SK-N-SH treated with all-trans-retinoic acid at 6 μM for 48 hours (cell line): ENCODE measurements at regions not wholly inside any gene's neighbourhood (a gene's known extent, or its start where the extent isn't known, plus 50 kb on each side); places are given as distances from the start of the nearest gene placed in this dataset.
"Not testable (repeated sequence)": the region's sequence is repeated elsewhere in the genome, so short reads cannot be mapped to it uniquely, and the experiment has no call there.

Experiments used
- ESRRG ChIP-seq: fragments of 250-450 bp; sonication (Bioruptor Pico); IDR thresholded peaks from 2 replicates; pipeline ENCODE4 v1.6.1; 2021; ENCODE audit warnings: mild to moderate bottlenecking
- GLIS3 ChIP-seq: fragments of 250-450 bp; sonication (Bioruptor Pico); IDR thresholded peaks from 2 replicates; pipeline ENCODE4 v1.5.0; 2020; ENCODE audit warnings: mild to moderate bottlenecking, moderate library complexity
- ZFP3 ChIP-seq: fragments of 250-450 bp; sonication (Bioruptor Pico); IDR thresholded peaks from 2 replicates; pipeline ENCODE4 v1.5.0; 2020; ENCODE audit warnings: mild to moderate bottlenecking, moderate library complexity
- ZFP30 ChIP-seq: fragments of 450-650 bp; formaldehyde crosslinking; IDR thresholded peaks from 2 replicates; pipeline ENCODE4 v1.5.0; 2022; ENCODE audit warnings: mild to moderate bottlenecking, moderate library complexity
- ZNF565 ChIP-seq: fragments of 450-650 bp; formaldehyde crosslinking; conservative IDR thresholded peaks from 2 replicates; pipeline ENCODE4 v1.5.0; 2020; ENCODE audit warnings: low read depth, mild to moderate bottlenecking, moderate library complexity

GRCh38 chr1:234800563-234800962, 190.6 kb upstream of the IRF2BP2 start:
- not testable (repeated sequence) for TF ChIP-seq ZFP3, GLIS3, ZNF565, ESRRG, ZFP30 (CRISPR knock-in tag)
